Esophagus muscularis mucosa (tissue), 3 donors: ENCODE measurements at regions not wholly inside any gene's neighbourhood (a gene's known extent, or its start where the extent isn't known, plus 50 kb on each side); places are given as distances from the start of the nearest gene placed in this dataset.

Experiments
- POLR2AphosphoS5 ChIP-seq, 2 donors: sonication (generic); formaldehyde crosslinking; IDR thresholded peaks; one replicate each; pipeline ENCODE4 v1.6.1; 2017; ENCODE audit warnings: antibody characterized with exemption in 2 of 2
- TF ChIP-seq, protein P1 (sequence below), 3 experiments: fragments of 200-600 bp in 2 of 3; fragments of 450-650 bp in 1 of 3; sonication (generic) in 2 of 3; IDR thresholded peaks; one replicate each; pipeline ENCODE4 v1.5.1; 2017 to 2019; ENCODE audit warnings: antibody characterized with exemption in 3 of 3, mild to moderate bottlenecking in 2 of 3, moderate library complexity in 1 of 3

DNA sequence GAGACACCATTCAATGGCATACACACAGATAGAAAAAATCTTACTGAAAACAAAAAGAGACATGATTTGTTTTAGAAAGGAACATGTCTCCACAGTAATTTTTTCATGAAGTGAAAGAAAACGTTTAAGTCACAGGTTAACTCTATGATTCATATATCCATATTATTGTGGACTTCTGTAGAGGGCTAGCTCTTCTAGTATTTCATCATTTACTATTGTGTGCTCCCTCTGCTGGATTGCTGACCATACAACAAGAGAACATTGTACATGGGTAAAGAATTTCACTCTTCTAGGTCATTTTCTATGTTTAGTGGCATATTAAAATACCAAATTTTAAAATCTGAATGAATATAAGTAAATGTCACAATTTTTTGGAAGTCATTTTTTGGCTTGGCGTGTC lies 91.8 kb upstream of the POU3F4 start:
- TF ChIP-seq, protein P1, sequence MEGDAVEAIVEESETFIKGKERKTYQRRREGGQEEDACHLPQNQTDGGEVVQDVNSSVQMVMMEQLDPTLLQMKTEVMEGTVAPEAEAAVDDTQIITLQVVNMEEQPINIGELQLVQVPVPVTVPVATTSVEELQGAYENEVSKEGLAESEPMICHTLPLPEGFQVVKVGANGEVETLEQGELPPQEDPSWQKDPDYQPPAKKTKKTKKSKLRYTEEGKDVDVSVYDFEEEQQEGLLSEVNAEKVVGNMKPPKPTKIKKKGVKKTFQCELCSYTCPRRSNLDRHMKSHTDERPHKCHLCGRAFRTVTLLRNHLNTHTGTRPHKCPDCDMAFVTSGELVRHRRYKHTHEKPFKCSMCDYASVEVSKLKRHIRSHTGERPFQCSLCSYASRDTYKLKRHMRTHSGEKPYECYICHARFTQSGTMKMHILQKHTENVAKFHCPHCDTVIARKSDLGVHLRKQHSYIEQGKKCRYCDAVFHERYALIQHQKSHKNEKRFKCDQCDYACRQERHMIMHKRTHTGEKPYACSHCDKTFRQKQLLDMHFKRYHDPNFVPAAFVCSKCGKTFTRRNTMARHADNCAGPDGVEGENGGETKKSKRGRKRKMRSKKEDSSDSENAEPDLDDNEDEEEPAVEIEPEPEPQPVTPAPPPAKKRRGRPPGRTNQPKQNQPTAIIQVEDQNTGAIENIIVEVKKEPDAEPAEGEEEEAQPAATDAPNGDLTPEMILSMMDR (IDR thresholded peaks at IDR 0.05) = peak in 1 of 3 experiments; percentile 7
- no peak for TF ChIP-seq POLR2AphosphoS5 (IDR thresholded peaks at IDR 0.05)
